Bronchial epithelial cell (primary cell): ENCODE measurements at regions not wholly inside any gene's neighbourhood (a gene's known extent, or its start where the extent isn't known, plus 50 kb on each side); places are given as distances from the start of the nearest gene placed in this dataset.

Experiments
- DNase-seq: peaks from one replicate; pipeline ENCODE4 v3.0.0-alpha.2; 2010; ENCODE audit warnings: low read depth
- FAIRE-seq: peaks from 2 replicates; lab custom pipeline; 2011; peaks lifted over from hg19 to GRCh38; lab: Jason Lieb, UNC
- H3K27me3 ChIP-seq: 2 replicates; pipeline ENCODE4 v1.5.1; 2011; ENCODE audit warnings: low read length; ENCODE audit not compliant: control insufficient read depth, insufficient read depth
- H3K36me3 ChIP-seq: 2 replicates; pipeline ENCODE4 v1.5.1; 2011; ENCODE audit warnings: low read length; ENCODE audit not compliant: control insufficient read depth, insufficient read depth
- H3K4me3 ChIP-seq: 2 replicates; pipeline ENCODE4 v1.5.1; 2011; ENCODE audit warnings: mild to moderate bottlenecking, low read depth, low read length, control low read depth
- TF ChIP-seq, protein P1 (sequence below): IDR thresholded peaks from 2 replicates; pipeline ENCODE4 v1.5.1; 2011; ENCODE audit warnings: mild to moderate bottlenecking, moderate library complexity, low read length, control low read depth, inconsistent platforms; ENCODE audit not compliant: insufficient read depth, severe bottlenecking

DNA sequence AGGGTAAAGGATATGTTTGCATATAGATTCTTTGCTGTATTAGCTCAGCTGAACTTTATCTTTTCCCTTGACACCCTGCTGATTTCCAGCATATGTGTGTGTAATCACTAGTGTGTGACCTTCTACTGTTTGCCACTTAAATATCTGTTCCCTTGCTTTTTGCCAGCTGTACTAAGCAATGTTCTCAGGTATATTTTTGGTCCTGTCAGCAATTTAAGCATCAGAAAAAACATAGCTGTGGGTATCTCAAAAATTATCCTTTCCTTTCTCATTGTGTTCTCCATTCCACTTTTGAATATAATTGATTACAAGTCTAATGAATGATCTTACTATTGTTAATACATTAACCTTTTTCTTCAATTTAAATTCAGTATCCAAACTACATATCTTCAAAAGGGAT lies 59.2 kb upstream of the CDH10 start:
- no peaks in the 10 kb centered on the region for H3K27me3 ChIP-seq
- FAIRE-seq (no peak), DNase-seq (no peak)
- no peak overlapping the region for H3K4me3 ChIP-seq
- no peaks in the 10 kb centered on the region for H3K36me3 ChIP-seq
- TF ChIP-seq, protein P1, sequence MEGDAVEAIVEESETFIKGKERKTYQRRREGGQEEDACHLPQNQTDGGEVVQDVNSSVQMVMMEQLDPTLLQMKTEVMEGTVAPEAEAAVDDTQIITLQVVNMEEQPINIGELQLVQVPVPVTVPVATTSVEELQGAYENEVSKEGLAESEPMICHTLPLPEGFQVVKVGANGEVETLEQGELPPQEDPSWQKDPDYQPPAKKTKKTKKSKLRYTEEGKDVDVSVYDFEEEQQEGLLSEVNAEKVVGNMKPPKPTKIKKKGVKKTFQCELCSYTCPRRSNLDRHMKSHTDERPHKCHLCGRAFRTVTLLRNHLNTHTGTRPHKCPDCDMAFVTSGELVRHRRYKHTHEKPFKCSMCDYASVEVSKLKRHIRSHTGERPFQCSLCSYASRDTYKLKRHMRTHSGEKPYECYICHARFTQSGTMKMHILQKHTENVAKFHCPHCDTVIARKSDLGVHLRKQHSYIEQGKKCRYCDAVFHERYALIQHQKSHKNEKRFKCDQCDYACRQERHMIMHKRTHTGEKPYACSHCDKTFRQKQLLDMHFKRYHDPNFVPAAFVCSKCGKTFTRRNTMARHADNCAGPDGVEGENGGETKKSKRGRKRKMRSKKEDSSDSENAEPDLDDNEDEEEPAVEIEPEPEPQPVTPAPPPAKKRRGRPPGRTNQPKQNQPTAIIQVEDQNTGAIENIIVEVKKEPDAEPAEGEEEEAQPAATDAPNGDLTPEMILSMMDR, result no peak
